Ascending aorta (tissue), 2 donors: ENCODE measurements at regions not wholly inside any gene's neighbourhood (a gene's known extent, or its start where the extent isn't known, plus 50 kb on each side); places are given as distances from the start of the nearest gene placed in this dataset.
A peak's percentile ranks its signal among the peaks of the same experiment; 100 is the strongest.

ENCODE experiments used
- DNase-seq, 2 donors: peaks; one replicate each; pipeline ENCODE4 v3.0.0-alpha.2; 2019; ENCODE audit warnings: low spot score in 2 of 2
- H3K27ac ChIP-seq, 2 donors: fragments of 200-600 bp; sonication (generic); one replicate each; pipeline ENCODE4 v1.5.1; 2016 to 2017; ENCODE audit warnings: mild to moderate bottlenecking in 1 of 2
- H3K27me3 ChIP-seq: fragments of 200-600 bp; sonication (generic); one replicate; pipeline ENCODE4 v1.5.1; 2017
- H3K36me3 ChIP-seq, 2 donors: fragments of 200-600 bp; sonication (generic); one replicate each; pipeline ENCODE4 v1.5.1; 2016
- H3K4me1 ChIP-seq, 2 donors: fragments of 200-600 bp; sonication (generic); one replicate each; pipeline ENCODE4 v1.5.1; 2016 to 2017; ENCODE audit warnings: mild to moderate bottlenecking in 1 of 2
- H3K4me3 ChIP-seq, 2 donors: fragments of 200-600 bp; sonication (generic); one replicate each; pipeline ENCODE4 v1.5.1; 2016 to 2017; ENCODE audit warnings: mild to moderate bottlenecking in 1 of 2
- H3K9me3 ChIP-seq, 2 donors: fragments of 200-600 bp; sonication (generic); one replicate each; pipeline ENCODE4 v1.5.1; 2016
- CTCF ChIP-seq, 3 experiments: fragments of 200-600 bp in 2 of 3; fragments of 450-650 bp in 1 of 3; sonication (generic) in 2 of 3; IDR thresholded peaks; one replicate each; pipeline ENCODE4 v1.5.1; 2016 to 2019; ENCODE audit warnings: antibody characterized with exemption in 3 of 3, mild to moderate bottlenecking in 1 of 3, moderate library complexity in 1 of 3
- intact Hi-C: fragments of 100-400 bp; cut with DNase I; formaldehyde crosslinking; loops from one replicate; pipeline ENCODE4 v1.15.1; 2023

DNA sequence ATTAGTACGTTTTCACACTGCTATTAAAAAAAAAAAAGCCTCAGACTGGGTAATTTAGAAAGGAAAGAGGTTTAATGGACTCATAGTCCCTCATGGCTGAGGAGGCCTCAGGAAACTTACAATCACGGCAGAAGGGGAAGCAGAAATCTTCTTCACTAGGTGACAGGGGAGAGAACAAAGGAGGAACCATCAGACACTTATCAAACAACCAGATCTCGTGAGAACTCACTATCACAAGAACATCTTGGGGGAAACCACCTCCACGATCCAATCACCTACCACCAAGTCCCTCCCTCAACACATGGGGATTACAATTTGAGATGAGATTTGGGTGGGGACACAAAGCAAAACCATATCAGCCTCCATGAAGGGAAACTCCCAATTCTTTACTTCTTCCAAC, 85.2 kb upstream of the MAFB start:
- intact Hi-C loops = no loop called here
- DNase-seq = no peak
- H3K9me3 ChIP-seq = no peaks in the 10 kb centered on the region
- H3K4me3 ChIP-seq = no peak overlapping the region
- peaks cover 4 to 17% of the 10 kb centered on the region in 2 donors for H3K4me1 ChIP-seq
- no peaks in the 10 kb centered on the region for H3K27me3 ChIP-seq
- H3K27ac ChIP-seq = no peak overlapping the region
- TF ChIP-seq CTCF (IDR thresholded peaks at IDR 0.05) = no peak
- H3K36me3 ChIP-seq = no peaks in the 10 kb centered on the region

DNA sequence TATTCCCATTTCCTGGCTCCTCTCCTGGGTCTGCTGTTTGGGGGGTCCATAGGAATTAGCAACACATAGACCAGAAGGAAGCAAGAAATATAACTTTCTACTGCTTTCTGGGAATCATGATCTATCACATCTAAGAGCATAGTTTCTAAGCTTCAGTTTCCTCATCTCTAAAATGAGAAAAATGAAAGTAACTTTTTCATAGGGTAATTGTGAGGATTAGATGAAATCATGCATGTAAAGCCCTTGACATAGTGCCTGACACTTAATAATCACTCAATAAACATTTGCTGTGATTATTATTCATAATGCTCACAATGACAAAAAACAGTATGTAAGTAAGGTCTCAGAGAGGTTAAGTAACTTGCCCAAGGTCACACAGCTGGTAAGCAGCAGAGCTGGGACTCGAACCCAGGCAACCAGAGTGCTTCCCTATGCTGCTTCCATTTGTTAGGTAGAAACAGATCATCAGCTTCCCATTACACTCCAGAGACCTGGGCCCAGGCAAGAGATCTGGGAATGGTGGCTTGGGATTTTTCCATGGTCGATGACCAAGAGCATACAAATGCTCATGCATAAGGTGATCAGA, 86.6 kb upstream of the MAFB start:
- Histone ChIP-seq H3K27me3 (no peaks in the 10 kb centered on the region), H3K36me3 (no peaks in the 10 kb centered on the region), H3K4me1 (peaks cover 4 to 14% of the 10 kb centered on the region in 2 donors), H3K4me3 (no peak overlapping the region), H3K9me3 (no peaks in the 10 kb centered on the region), H3K27ac (no peak overlapping the region)
- intact Hi-C loops = no loop called here
- TF ChIP-seq CTCF (IDR thresholded peaks at IDR 0.05) = no peak
- no peak for DNase-seq

- Histone ChIP-seq H3K9me3 (no peaks in the 10 kb centered on the region), H3K4me1 (peaks cover 4 to 13% of the 10 kb centered on the region in 2 donors), H3K36me3 (no peaks in the 10 kb centered on the region), H3K4me3 (no peak overlapping the region), H3K27me3 (no peaks in the 10 kb centered on the region), H3K27ac (peak overlapping the region; percentile 39 to 57)
- no peak for TF ChIP-seq CTCF (IDR thresholded peaks at IDR 0.05)
- intact Hi-C loops = no loop called here
- DNase-seq = no peak
Observed at GRCh38 chr20:40776466-40777457, 87.7 kb upstream of the MAFB start.

GRCh38 chr20:40777653-40778052, 88.6 kb upstream of the MAFB start:
- H3K27ac ChIP-seq = peak overlapping the region in 1 of 2 donors; percentile 39
- H3K36me3 ChIP-seq = no peaks in the 10 kb centered on the region
- H3K4me1 ChIP-seq = peaks cover 4 to 13% of the 10 kb centered on the region in 2 donors
- no peaks in the 10 kb centered on the region for H3K9me3 ChIP-seq
- intact Hi-C loops = no loop called here
- no peak overlapping the region for H3K4me3 ChIP-seq
- DNase-seq = no peak
- TF ChIP-seq CTCF (IDR thresholded peaks at IDR 0.05) = no peak
- no peaks in the 10 kb centered on the region for H3K27me3 ChIP-seq

- Histone ChIP-seq H3K36me3 (no peaks in the 10 kb centered on the region), H3K27me3 (no peaks in the 10 kb centered on the region), H3K4me1 (peaks cover 4 to 13% of the 10 kb centered on the region in 2 donors), H3K9me3 (no peaks in the 10 kb centered on the region), H3K4me3 (no peak overlapping the region), H3K27ac (no peak overlapping the region)
- intact Hi-C loops = no loop called here
- no peak for TF ChIP-seq CTCF (IDR thresholded peaks at IDR 0.05)
- DNase-seq = no peak
Observed at GRCh38 chr20:40778894-40779496, 90.0 kb upstream of the MAFB start.
